CD4-positive, alpha-beta T cell treated with Interleukin-15 for 4 hours (primary cell): ENCODE measurements at regions not wholly inside any gene's neighbourhood (a gene's known extent, or its start where the extent isn't known, plus 50 kb on each side); places are given as distances from the start of the nearest gene placed in this dataset.
"Not testable (repeated sequence)": the region's sequence is repeated elsewhere in the genome, so short reads cannot be mapped to it uniquely, and the experiment has no call there.

ENCODE experiments used
- DNase-seq: peaks from one replicate; pipeline ENCODE4 v3.0.0-alpha.2; 2020; ENCODE audit warnings: low spot score

- no peak for DNase-seq
Observed at GRCh38 chr21:23886828-23887724, 1720.2 kb downstream of the MRPL39 start.

- DNase-seq: no peak
Observed at GRCh38 chr21:23881783-23882182, 1725.5 kb downstream of the MRPL39 start.

GRCh38 chr21:23876925-23877558, 1730.2 kb downstream of the MRPL39 start:
- DNase-seq: no peak

- no peak for DNase-seq
Observed at GRCh38 chr21:23874271-23874670, 1733.0 kb downstream of the MRPL39 start.

GRCh38 chr21:23861911-23862504, 1745.3 kb downstream of the MRPL39 start:
- DNase-seq: no peak

GRCh38 chr21:23858878-23859277, 1748.4 kb downstream of the MRPL39 start:
- DNase-seq: no peak

- peak; percentile 26 for DNase-seq
Observed at GRCh38 chr21:23853796-23854379, 1753.4 kb downstream of the MRPL39 start.

GRCh38 chr21:23837564-23837963, 1769.7 kb downstream of the MRPL39 start:
- DNase-seq: no peak

GRCh38 chr21:23822760-23823159, 1784.5 kb downstream of the MRPL39 start:
- no peak for DNase-seq

- DNase-seq: no peak
Observed at GRCh38 chr21:23817337-23817736, 1789.9 kb downstream of the MRPL39 start.

- DNase-seq: no peak
Observed at GRCh38 chr21:23812485-23812884, 1794.8 kb downstream of the MRPL39 start.

GRCh38 chr21:23811805-23812204, 1795.5 kb downstream of the MRPL39 start:
- DNase-seq: no peak

GRCh38 chr21:23809573-23809972, 1797.7 kb downstream of the MRPL39 start:
- no peak for DNase-seq

GRCh38 chr21:23806966-23807548, 1800.2 kb downstream of the MRPL39 start:
- not testable (repeated sequence) for DNase-seq

GRCh38 chr21:23804866-23805265, 1802.4 kb downstream of the MRPL39 start:
- no peak for DNase-seq

- DNase-seq: no peak
Observed at GRCh38 chr21:23801292-23801691, 1806.0 kb downstream of the MRPL39 start.

GRCh38 chr21:23799376-23799775, 1807.9 kb downstream of the MRPL39 start:
- DNase-seq: no peak

- no peak for DNase-seq
Observed at GRCh38 chr21:23792300-23792699, 1815.0 kb downstream of the MRPL39 start.

- DNase-seq: no peak
Observed at GRCh38 chr21:23789864-23790263, 1817.4 kb downstream of the MRPL39 start.

- no peak for DNase-seq
Observed at GRCh38 chr21:23780326-23780725, 1827.0 kb downstream of the MRPL39 start.

GRCh38 chr21:23743821-23744220, 1863.5 kb downstream of the MRPL39 start:
- DNase-seq: no peak

- no peak for DNase-seq
Observed at GRCh38 chr21:23740463-23740862, 1866.8 kb downstream of the MRPL39 start.
